Neuronal stem cell (in vitro differentiated cells): ENCODE measurements at regions not wholly inside any gene's neighbourhood (a gene's known extent, or its start where the extent isn't known, plus 50 kb on each side); places are given as distances from the start of the nearest gene placed in this dataset.
"Not testable (repeated sequence)": the region's sequence is repeated elsewhere in the genome, so short reads cannot be mapped to it uniquely, and the experiment has no call there.

ENCODE experiments used
- DNase-seq: peaks from one replicate; pipeline ENCODE4 v3.0.0-alpha.2; 2013; ENCODE audit warnings: low spot score
- H2AFZ ChIP-seq: one replicate; pipeline ENCODE4 v1.6.1; 2013; ENCODE audit warnings: mild to moderate bottlenecking, low read length, inconsistent platforms
- H2AK5ac ChIP-seq: 2 replicates; pipeline ENCODE4 v1.6.1; 2013; ENCODE audit warnings: low read depth, mild to moderate bottlenecking, inconsistent platforms, low read length, moderate library complexity, mixed read lengths
- H2BK120ac ChIP-seq: 2 replicates; pipeline ENCODE4 v1.6.1; 2013; ENCODE audit warnings: low read depth, mild to moderate bottlenecking, inconsistent platforms, low read length, moderate library complexity, mixed read lengths
- H2BK12ac ChIP-seq: one replicate; pipeline ENCODE4 v1.6.1; 2013; ENCODE audit warnings: low read length, inconsistent platforms
- H2BK15ac ChIP-seq: 2 replicates; pipeline ENCODE4 v1.6.1; 2013; ENCODE audit warnings: mild to moderate bottlenecking, low read length, inconsistent platforms, mixed read lengths
- H2BK5ac ChIP-seq: one replicate; pipeline ENCODE4 v1.6.1; 2013; ENCODE audit warnings: inconsistent platforms, mild to moderate bottlenecking, low read length, moderate library complexity
- H3K14ac ChIP-seq: one replicate; pipeline ENCODE4 v1.6.1; 2013; ENCODE audit warnings: low read length, inconsistent platforms
- H3K18ac ChIP-seq: 2 replicates; pipeline ENCODE4 v1.6.1; 2013; ENCODE audit warnings: low read length, inconsistent platforms
- H3K23ac ChIP-seq: 2 replicates; pipeline ENCODE4 v1.6.1; 2013; ENCODE audit warnings: low read depth, mild to moderate bottlenecking, mixed read lengths, low read length, inconsistent platforms; ENCODE audit not compliant: poor library complexity
- H3K27ac ChIP-seq: replicated peaks from 3 replicates; pipeline ENCODE4 v1.5.1; 2013; ENCODE audit warnings: low read length, inconsistent platforms
- H3K27me3 ChIP-seq, 3 experiments: 2 replicates each; pipeline ENCODE4 v1.6.1; 2013; ENCODE audit warnings: low read length in 3 of 3, mild to moderate bottlenecking in 2 of 3, inconsistent platforms in 1 of 3, low read depth in 1 of 3, mixed read lengths in 1 of 3, moderate library complexity in 1 of 3; ENCODE audit not compliant: control insufficient read depth in 3 of 3, insufficient read depth in 3 of 3
- H3K36me3 ChIP-seq, 2 donors: replicated peaks in 1 of 2; 2 replicates each; pipeline ENCODE4 v1.6.1; 2013; ENCODE audit warnings: low read length in 2 of 2; ENCODE audit not compliant: control insufficient read depth in 2 of 2, insufficient read depth in 2 of 2
- H3K4ac ChIP-seq: 2 replicates; pipeline ENCODE4 v1.6.1; 2013; ENCODE audit warnings: inconsistent platforms, mild to moderate bottlenecking, low read length, moderate library complexity
- H3K4me1 ChIP-seq, 2 donors: 1 replicate in 1 of 2; 2 replicates in 1 of 2; pipeline ENCODE4 v1.6.1; 2013; ENCODE audit warnings: low read length in 2 of 2, low read depth in 1 of 2; ENCODE audit not compliant: control insufficient read depth in 2 of 2, insufficient read depth in 1 of 2
- H3K4me2 ChIP-seq: one replicate; pipeline ENCODE4 v1.6.1; 2013; ENCODE audit warnings: mild to moderate bottlenecking, low read length, inconsistent platforms; ENCODE audit not compliant: insufficient read depth, poor library complexity, severe bottlenecking
- H3K4me3 ChIP-seq, 2 donors: 2 replicates each; pipeline ENCODE4 v1.5.1; 2013; ENCODE audit warnings: low read length in 2 of 2, mild to moderate bottlenecking in 2 of 2, inconsistent platforms in 1 of 2, moderate library complexity in 1 of 2
- H3K79me1 ChIP-seq: one replicate; pipeline ENCODE4 v1.6.1; 2013; ENCODE audit warnings: low read depth, mild to moderate bottlenecking, inconsistent platforms, low read length, moderate library complexity
- H3K9ac ChIP-seq: one replicate; pipeline ENCODE4 v1.6.1; 2013; ENCODE audit warnings: mild to moderate bottlenecking, low read depth, low read length, inconsistent platforms; ENCODE audit not compliant: poor library complexity
- H3K9me3 ChIP-seq, 2 donors: replicated peaks in 1 of 2; 2 replicates each; pipeline versions ENCODE3 to v1.6.1; 2013; ENCODE audit warnings: low read length in 2 of 2, mild to moderate bottlenecking in 2 of 2, inconsistent platforms in 1 of 2, low read depth in 1 of 2, mixed read lengths in 1 of 2, moderate library complexity in 1 of 2; ENCODE audit not compliant: control insufficient read depth in 2 of 2, insufficient read depth in 1 of 2
- H4K8ac ChIP-seq: one replicate; pipeline ENCODE4 v1.6.1; 2013; ENCODE audit warnings: low read depth, mild to moderate bottlenecking, inconsistent platforms, low read length, moderate library complexity
- H4K91ac ChIP-seq: one replicate; pipeline ENCODE4 v1.6.1; 2013; ENCODE audit warnings: low read length, low read depth, mild to moderate bottlenecking, inconsistent platforms; ENCODE audit not compliant: poor library complexity
- WGBS, 2 donors: extraction: QIAGEN DNeasy Blood & Tissue Kit; methylation state at CpG; one replicate each; pipeline ENCODE4 v1.1.7; 2013; ENCODE audit warnings: missing lambda C conversion rate in 2 of 2, mixed read lengths in 1 of 2; ENCODE audit not compliant: insufficient read length in 2 of 2, insufficient replicate concordance in 1 of 2; ENCODE audit errors: extremely low coverage in 2 of 2; 5-methylcytosine and 5-hydroxymethylcytosine counted together

DNA sequence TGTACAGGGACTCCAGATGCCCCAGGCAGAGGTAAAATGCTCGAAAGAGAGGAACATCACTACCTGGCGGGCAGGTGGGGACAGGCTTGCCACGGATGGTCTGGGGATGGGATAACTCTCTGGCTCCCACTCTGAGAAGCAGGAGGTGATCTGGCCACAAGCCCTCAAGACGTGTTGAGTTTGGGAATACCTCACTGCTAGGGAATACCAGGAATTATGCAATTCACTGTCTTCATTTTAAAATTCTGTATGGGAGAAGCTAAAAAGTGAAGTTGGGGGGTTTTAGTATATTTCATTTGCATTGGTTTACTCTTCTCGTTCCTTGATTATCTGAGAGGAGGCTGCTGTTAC is 510.4 kb downstream of the CCDC171 start:
- DNase-seq, result no peak
- Histone ChIP-seq H3K4me2 (no peak overlapping the region), H3K4me3 (no peak overlapping the region), H2BK5ac (no peak overlapping the region), H4K8ac (no peak overlapping the region), H3K27ac (no peak overlapping the region), H3K14ac (no peak overlapping the region), H3K4ac (no peak overlapping the region), H3K18ac (no peak overlapping the region), H3K23ac (no peak overlapping the region), H2AFZ (no peak overlapping the region), H3K9me3 (no peaks in the 10 kb centered on the region), H2BK120ac (no peak overlapping the region), H2BK12ac (no peak overlapping the region), H3K9ac (no peak overlapping the region), H3K27me3 (no peaks in the 10 kb centered on the region), H4K91ac (no peak overlapping the region), H3K36me3 (no peaks in the 10 kb centered on the region), H2BK15ac (no peak overlapping the region), H3K4me1 (peaks cover 6 to 7% of the 10 kb centered on the region in 2 donors), H3K79me1 (no peaks in the 10 kb centered on the region), H2AK5ac (no peak overlapping the region)
- WGBS, 2 donors, result no CpG with 5 or more reads among the region's 5 CpGs

DNA sequence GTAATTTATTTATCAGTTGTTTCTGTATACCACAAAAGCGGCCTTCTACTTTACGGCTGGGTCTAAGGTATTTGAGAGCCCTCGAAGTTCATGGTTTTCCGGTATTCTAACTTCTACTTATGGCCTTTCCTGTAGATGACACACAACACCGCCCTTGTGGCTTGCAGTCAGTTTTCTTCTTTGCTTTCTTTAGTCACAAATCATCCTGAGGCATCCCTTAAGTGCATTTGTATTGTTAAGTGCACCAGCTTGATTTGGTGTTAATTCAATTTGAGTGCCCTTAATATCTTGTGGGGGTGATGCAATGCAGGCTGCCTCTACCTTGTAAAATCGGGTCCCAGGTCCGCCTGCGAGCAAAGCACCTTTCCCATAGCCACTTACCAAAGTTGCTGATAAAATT is 511.9 kb downstream of the CCDC171 start:
- WGBS, 2 donors, result no CpG with 5 or more reads among the region's 8 CpGs

DNA sequence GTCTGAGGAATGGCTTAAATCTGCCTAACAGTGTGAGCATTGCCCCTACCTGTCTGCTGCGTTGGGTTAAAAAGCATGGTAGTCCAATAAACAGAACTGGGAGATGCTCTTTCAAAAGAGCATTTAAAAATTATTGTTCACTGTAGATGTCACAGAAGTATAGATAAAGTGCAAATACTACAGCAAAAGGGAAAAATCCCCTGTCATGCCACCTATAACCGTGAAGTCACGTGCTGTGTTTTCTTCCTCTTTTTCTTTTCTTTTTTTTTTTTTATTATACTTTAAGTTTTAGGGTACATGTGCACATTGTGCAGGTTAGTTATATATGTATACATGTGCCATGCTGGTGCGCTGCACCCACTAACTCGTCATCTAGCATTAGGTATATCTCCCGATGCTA is 513.4 kb downstream of the CCDC171 start:
- H3K18ac ChIP-seq, H3K4ac ChIP-seq, H2BK15ac ChIP-seq, H3K27me3 ChIP-seq, H3K4me3 ChIP-seq, H2AFZ ChIP-seq, H3K9me3 ChIP-seq, H3K79me1 ChIP-seq, H3K4me2 ChIP-seq, H3K9ac ChIP-seq, H3K27ac ChIP-seq, H2AK5ac ChIP-seq, H3K14ac ChIP-seq, H4K8ac ChIP-seq, H4K91ac ChIP-seq, H2BK120ac ChIP-seq, H2BK12ac ChIP-seq, H3K23ac ChIP-seq, DNase-seq, H3K36me3 ChIP-seq, H2BK5ac ChIP-seq: not testable (repeated sequence)
- peaks cover 15 to 20% of the 10 kb centered on the region in 2 donors for H3K4me1 ChIP-seq
- no CpG with 5 or more reads among the region's 6 CpGs for WGBS, 2 donors

More for the DNA sequence above, 511.9 kb downstream of the CCDC171 start:
- Histone ChIP-seq H4K8ac (no peak overlapping the region), H3K14ac (no peak overlapping the region), H3K23ac (no peak overlapping the region), H3K9ac (no peak overlapping the region), H2BK120ac (no peak overlapping the region), H4K91ac (no peak overlapping the region), H3K4ac (no peak overlapping the region), H2AK5ac (no peak overlapping the region), H3K4me1 (peaks cover 10 to 12% of the 10 kb centered on the region in 2 donors), H3K79me1 (no peaks in the 10 kb centered on the region), H3K4me2 (no peak overlapping the region), H3K9me3 (no peaks in the 10 kb centered on the region), H3K27me3 (no peaks in the 10 kb centered on the region), H2BK12ac (no peak overlapping the region), H3K18ac (no peak overlapping the region), H2BK5ac (no peak overlapping the region), H3K36me3 (no peaks in the 10 kb centered on the region), H3K4me3 (no peak overlapping the region), H3K27ac (no peak overlapping the region), H2AFZ (no peak overlapping the region), H2BK15ac (no peak overlapping the region)
- no peak for DNase-seq

DNA sequence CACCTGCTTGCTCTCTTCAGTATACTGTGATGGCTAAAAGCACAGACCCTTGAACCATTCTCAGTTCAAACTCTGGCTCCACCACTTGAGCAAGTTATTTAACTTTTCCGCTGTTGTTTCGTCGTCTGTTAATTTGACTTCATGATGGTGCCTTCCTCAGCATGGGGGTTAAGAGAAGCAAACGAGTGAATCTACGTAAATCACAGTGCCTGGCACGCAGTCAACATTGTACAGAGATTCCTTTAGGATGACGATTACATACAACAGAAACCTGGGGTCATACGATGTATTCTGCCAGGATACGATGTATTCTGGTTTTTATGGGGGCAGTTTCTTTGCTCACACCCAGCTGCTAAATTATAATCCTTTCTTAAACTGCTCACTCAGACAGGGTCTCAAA is 515.6 kb downstream of the CCDC171 start:
- no peak overlapping the region for H4K8ac ChIP-seq
- H2BK5ac ChIP-seq, result no peak overlapping the region
- no peaks in the 10 kb centered on the region for H3K36me3 ChIP-seq
- H2AK5ac ChIP-seq, result no peak overlapping the region
- H2BK15ac ChIP-seq, result no peak overlapping the region
- peaks cover 15 to 20% of the 10 kb centered on the region in 2 donors for H3K4me1 ChIP-seq
- H3K4ac ChIP-seq, result no peak overlapping the region
- peaks cover 0 to 11% (median 0%) of the 10 kb centered on the region in 3 experiments for H3K27me3 ChIP-seq
- H3K18ac ChIP-seq, result no peak overlapping the region
- H2BK12ac ChIP-seq, result no peak overlapping the region
- no peak overlapping the region for H3K9ac ChIP-seq
- H3K14ac ChIP-seq, result no peak overlapping the region
- no peaks in the 10 kb centered on the region for H3K9me3 ChIP-seq
- no peak overlapping the region for H3K27ac ChIP-seq
- no peak overlapping the region for H2AFZ ChIP-seq
- H3K4me2 ChIP-seq, result no peak overlapping the region
- no peak overlapping the region for H2BK120ac ChIP-seq
- H4K91ac ChIP-seq, result no peak overlapping the region
- no peak for DNase-seq
- no peak overlapping the region for H3K23ac ChIP-seq
- no CpG with 5 or more reads among the region's 9 CpGs for WGBS, 2 donors
- H3K79me1 ChIP-seq, result no peaks in the 10 kb centered on the region
- no peak overlapping the region for H3K4me3 ChIP-seq
